ENCODE measurements at regions not wholly inside any gene's neighbourhood (a gene's known extent, or its start where the extent isn't known, plus 50 kb on each side); places are given as distances from the start of the nearest gene placed in this dataset.

DNA sequence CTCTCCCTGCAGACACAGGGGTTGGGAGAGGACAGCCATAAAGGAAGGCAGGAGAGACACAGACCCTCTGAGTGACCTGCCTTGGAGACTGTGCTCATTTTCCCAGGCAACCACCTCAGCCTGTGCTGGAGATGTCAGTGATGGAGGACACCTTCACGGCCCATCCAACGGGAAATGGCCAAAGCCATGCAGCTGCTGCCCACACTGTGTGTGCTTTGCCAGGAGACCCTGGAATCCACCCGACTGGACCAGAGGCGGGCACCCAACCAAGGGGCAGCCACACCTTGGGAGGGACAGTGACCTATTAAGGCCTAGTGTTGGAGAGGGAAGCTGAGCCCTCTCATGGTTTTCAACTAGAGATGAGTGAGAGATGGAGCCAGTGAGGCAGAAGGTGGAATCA, 192.5 kb downstream of the SMAD2 start:
- 100% methylated on average over 2 of the region's 4 CpGs for WGBS (ENCODE audit: insufficient coverage)
- Histone ChIP-seq H3K27ac (ENCODE audit: low read depth in 1 of 2, low read length in 2 of 2) (no peak overlapping the region), H3K36me3 (replicated peaks in 1 of 2; ENCODE audit: control insufficient read depth in 1 of 2, insufficient read depth in 2 of 2, low read length in 2 of 2) (no peaks in the 10 kb centered on the region), H2AFZ (ENCODE audit: insufficient read depth, low read depth, low read length, poor library complexity, severe bottlenecking) (no peak overlapping the region), H3K4me3 (replicated peaks in 1 of 3; ENCODE audit: low read depth in 2 of 3, low read length in 3 of 3) (no peak overlapping the region), H3K9me3 (replicated peaks in 1 of 2; ENCODE audit: control insufficient read depth in 1 of 2, insufficient read depth in 1 of 2, low read length in 2 of 2) (no peaks in the 10 kb centered on the region), H3K79me2 (ENCODE audit: insufficient read depth, low read length) (no peaks in the 10 kb centered on the region), H4K20me1 (ENCODE audit: insufficient read depth, low read length) (no peaks in the 10 kb centered on the region), H3K9ac (ENCODE audit: insufficient read depth, low read length, poor library complexity, severe bottlenecking) (no peak overlapping the region), H3K4me2 (replicated peaks; ENCODE audit: extremely low read depth, low read length, poor library complexity, severe bottlenecking) (no peak overlapping the region), H3K4me1 (ENCODE audit: control insufficient read depth in 1 of 2, insufficient read depth in 2 of 2, low read length in 2 of 2) (no peaks in the 10 kb centered on the region), H3K27me3 (ENCODE audit: control insufficient read depth in 2 of 2, insufficient read depth in 2 of 2, low read length in 2 of 2) (peaks cover 0 to 5% of the 10 kb centered on the region in 2 donors)
- TF ChIP-seq, protein P1, sequence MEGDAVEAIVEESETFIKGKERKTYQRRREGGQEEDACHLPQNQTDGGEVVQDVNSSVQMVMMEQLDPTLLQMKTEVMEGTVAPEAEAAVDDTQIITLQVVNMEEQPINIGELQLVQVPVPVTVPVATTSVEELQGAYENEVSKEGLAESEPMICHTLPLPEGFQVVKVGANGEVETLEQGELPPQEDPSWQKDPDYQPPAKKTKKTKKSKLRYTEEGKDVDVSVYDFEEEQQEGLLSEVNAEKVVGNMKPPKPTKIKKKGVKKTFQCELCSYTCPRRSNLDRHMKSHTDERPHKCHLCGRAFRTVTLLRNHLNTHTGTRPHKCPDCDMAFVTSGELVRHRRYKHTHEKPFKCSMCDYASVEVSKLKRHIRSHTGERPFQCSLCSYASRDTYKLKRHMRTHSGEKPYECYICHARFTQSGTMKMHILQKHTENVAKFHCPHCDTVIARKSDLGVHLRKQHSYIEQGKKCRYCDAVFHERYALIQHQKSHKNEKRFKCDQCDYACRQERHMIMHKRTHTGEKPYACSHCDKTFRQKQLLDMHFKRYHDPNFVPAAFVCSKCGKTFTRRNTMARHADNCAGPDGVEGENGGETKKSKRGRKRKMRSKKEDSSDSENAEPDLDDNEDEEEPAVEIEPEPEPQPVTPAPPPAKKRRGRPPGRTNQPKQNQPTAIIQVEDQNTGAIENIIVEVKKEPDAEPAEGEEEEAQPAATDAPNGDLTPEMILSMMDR (IDR thresholded peaks at IDR 0.05) = no peak
- H3K9me3 Mint-ChIP-seq = peaks cover 0 to 10% (median 0%) of the 10 kb centered on the region in 7 donors
- H3K27ac Mint-ChIP-seq = peak overlapping the region in 1 of 7 donors; percentile 34
- DNase-seq = no peak
- H3K36me3 Mint-ChIP-seq = no peaks in the 10 kb centered on the region
- no peaks in the 10 kb centered on the region for H3K4me1 Mint-ChIP-seq
- intact Hi-C loops (cut with micrococcal nuclease) = no loop called here
- H3K4me3 Mint-ChIP-seq = no peak overlapping the region
- peaks cover 13 to 18% (median 17%) of the 10 kb centered on the region in 3 donors for H3K27me3 Mint-ChIP-seq (ENCODE audit: low read depth in 3 of 3)

DNA sequence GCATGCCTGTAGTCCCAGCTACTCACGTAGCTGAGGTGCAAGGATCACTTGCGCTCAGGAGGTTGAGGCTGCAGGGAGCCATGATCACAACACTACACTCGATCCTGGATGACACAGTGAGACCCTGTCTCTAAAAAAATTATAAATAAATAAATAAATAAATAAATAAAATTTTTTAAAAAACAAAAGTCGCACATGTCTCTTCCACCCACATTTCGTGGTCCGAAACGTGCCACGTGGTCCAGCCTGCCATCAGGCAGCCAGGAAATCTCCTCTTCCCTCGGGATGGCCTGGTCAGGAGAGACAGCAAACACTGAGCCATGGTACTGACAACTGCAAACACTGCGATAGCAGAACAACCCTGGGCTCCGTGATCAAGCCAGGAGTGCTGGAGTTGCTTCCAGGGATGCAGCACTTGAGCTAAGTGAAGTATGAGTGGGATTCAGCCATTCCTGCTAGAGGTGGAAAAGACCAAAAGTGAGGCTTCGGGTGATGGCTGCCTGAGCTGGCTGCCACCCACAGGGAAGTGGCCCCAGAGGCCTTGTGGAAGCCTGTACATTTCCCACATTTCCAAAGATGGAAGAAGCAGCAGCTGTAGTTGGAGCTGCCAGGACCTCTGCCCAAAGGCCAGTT, 193.1 kb downstream of the SMAD2 start:
- Histone ChIP-seq H3K4me1 (ENCODE audit: control insufficient read depth in 1 of 2, insufficient read depth in 2 of 2, low read length in 2 of 2) (no peaks in the 10 kb centered on the region), H2AFZ (ENCODE audit: insufficient read depth, low read depth, low read length, poor library complexity, severe bottlenecking) (no peak overlapping the region), H3K36me3 (replicated peaks in 1 of 2; ENCODE audit: control insufficient read depth in 1 of 2, insufficient read depth in 2 of 2, low read length in 2 of 2) (no peaks in the 10 kb centered on the region), H3K9ac (ENCODE audit: insufficient read depth, low read length, poor library complexity, severe bottlenecking) (no peak overlapping the region), H3K9me3 (replicated peaks in 1 of 2; ENCODE audit: control insufficient read depth in 1 of 2, insufficient read depth in 1 of 2, low read length in 2 of 2) (no peaks in the 10 kb centered on the region), H4K20me1 (ENCODE audit: insufficient read depth, low read length) (no peaks in the 10 kb centered on the region), H3K27ac (ENCODE audit: low read depth in 1 of 2, low read length in 2 of 2) (no peak overlapping the region), H3K79me2 (ENCODE audit: insufficient read depth, low read length) (no peaks in the 10 kb centered on the region), H3K4me3 (replicated peaks in 1 of 3; ENCODE audit: low read depth in 2 of 3, low read length in 3 of 3) (no peak overlapping the region), H3K4me2 (replicated peaks; ENCODE audit: extremely low read depth, low read length, poor library complexity, severe bottlenecking) (no peak overlapping the region), H3K27me3 (ENCODE audit: control insufficient read depth in 2 of 2, insufficient read depth in 2 of 2, low read length in 2 of 2) (peaks cover 0 to 4% of the 10 kb centered on the region in 2 donors)
- WGBS (ENCODE audit: insufficient coverage) = 94% methylated on average over 9 of the region's 12 CpGs
- no peaks in the 10 kb centered on the region for H3K4me1 Mint-ChIP-seq
- no peak overlapping the region for H3K27ac Mint-ChIP-seq
- H3K36me3 Mint-ChIP-seq = no peaks in the 10 kb centered on the region
- H3K4me3 Mint-ChIP-seq = no peak overlapping the region
- peaks cover 0 to 10% (median 0%) of the 10 kb centered on the region in 7 donors for H3K9me3 Mint-ChIP-seq
- H3K27me3 Mint-ChIP-seq (ENCODE audit: low read depth in 3 of 3) = peaks cover 13 to 17% (median 16%) of the 10 kb centered on the region in 3 donors
- intact Hi-C loops (cut with micrococcal nuclease) = no loop called here
- no peak for DNase-seq
- TF ChIP-seq, protein P1 (IDR thresholded peaks at IDR 0.05) = no peak
